ENCODE measurements at regions not wholly inside any gene's neighbourhood (a gene's known extent, or its start where the extent isn't known, plus 50 kb on each side); places are given as distances from the start of the nearest gene placed in this dataset.

DNA sequence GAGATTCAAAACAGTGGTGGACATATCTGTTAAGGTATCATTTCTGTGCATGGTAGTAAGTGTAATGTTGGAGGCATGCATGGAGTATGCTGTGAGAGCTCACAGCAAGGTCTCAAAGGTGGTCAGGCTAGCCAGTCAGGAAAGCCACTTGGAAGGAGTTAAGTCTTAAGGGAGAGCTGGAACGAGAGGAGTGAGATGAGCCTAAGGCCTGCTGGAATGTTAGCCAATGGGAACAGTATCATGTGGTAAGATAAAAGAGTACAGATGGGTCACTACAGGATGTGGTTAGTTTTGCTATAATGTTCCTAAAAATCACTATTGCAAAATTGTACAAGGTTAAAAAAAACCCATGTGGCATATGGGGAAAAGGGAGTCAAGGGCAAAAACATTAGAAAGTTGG lies 311.7 kb upstream of the E2F7 start:
- Histone ChIP-seq H3K4me1 (ENCODE audit: insufficient read depth, low read length) (peaks cover 3% of the 10 kb centered on the region), H3K27me3 (ENCODE audit: insufficient read depth, low read length) (no peaks in the 10 kb centered on the region), H3K4me3 (ENCODE audit: low read length) (no peak overlapping the region), H3K9me3 (ENCODE audit: low read depth, low read length) (no peaks in the 10 kb centered on the region)

DNA sequence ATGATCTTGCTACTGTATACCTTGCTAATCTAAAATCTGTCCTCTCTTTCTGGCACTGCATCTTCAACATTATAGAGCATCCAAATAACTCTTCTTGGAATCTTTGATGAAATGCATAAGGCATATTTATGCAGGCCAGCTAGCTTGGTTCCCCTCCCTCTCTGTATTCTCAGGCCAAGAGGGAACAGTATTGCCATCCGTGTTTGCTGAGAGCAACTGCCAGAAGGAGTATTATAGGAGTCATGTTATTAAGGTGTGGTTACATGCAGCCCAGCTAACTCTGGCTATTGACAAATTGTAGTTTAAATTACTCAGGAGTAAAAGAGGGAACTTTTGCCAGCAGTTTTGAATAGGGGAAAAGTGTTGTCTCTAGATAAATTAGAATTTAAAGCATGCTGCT lies 309.3 kb upstream of the E2F7 start:
- H3K4me1 ChIP-seq (ENCODE audit: insufficient read depth, low read length) = peaks cover 3% of the 10 kb centered on the region
- no peaks in the 10 kb centered on the region for H3K27me3 ChIP-seq (ENCODE audit: insufficient read depth, low read length)
- H3K9me3 ChIP-seq (ENCODE audit: low read depth, low read length) = no peaks in the 10 kb centered on the region
- no peak overlapping the region for H3K4me3 ChIP-seq (ENCODE audit: low read length)

- Histone ChIP-seq H3K27me3 (ENCODE audit: insufficient read depth, low read length) (no peaks in the 10 kb centered on the region), H3K9me3 (ENCODE audit: low read depth, low read length) (no peaks in the 10 kb centered on the region), H3K4me3 (ENCODE audit: low read length) (no peak overlapping the region), H3K4me1 (ENCODE audit: insufficient read depth, low read length) (peaks cover under 1% of the 10 kb centered on the region)
Measured at GRCh38 chr12:77372494-77372893, 307.1 kb upstream of the E2F7 start.

GRCh38 chr12:77372026-77372425 lies 306.7 kb upstream of the E2F7 start:
- H3K4me1 ChIP-seq (ENCODE audit: insufficient read depth, low read length) = no peaks in the 10 kb centered on the region
- no peaks in the 10 kb centered on the region for H3K27me3 ChIP-seq (ENCODE audit: insufficient read depth, low read length)
- no peak overlapping the region for H3K4me3 ChIP-seq (ENCODE audit: low read length)
- H3K9me3 ChIP-seq (ENCODE audit: low read depth, low read length) = no peaks in the 10 kb centered on the region

DNA sequence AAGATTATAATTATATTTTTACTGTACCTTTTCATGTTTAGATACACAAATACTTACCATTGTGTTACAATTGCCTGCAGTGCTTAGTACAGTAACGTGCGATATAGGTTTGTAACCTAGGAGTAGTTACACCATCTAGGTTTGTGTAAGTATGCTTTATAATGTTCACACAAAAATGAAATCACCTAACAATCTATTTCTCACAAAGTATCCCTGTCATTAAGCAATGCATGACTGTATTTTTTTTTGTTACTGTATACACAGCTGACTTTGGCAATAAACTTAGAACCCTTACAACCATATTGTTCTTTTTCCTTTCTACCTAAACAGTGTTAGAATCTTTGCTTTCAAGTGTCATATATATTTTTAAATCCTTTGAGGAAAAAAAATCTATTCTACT lies 303.0 kb upstream of the E2F7 start:
- H3K27me3 ChIP-seq (ENCODE audit: insufficient read depth, low read length) = no peaks in the 10 kb centered on the region
- no peak overlapping the region for H3K4me3 ChIP-seq (ENCODE audit: low read length)
- no peaks in the 10 kb centered on the region for H3K4me1 ChIP-seq (ENCODE audit: insufficient read depth, low read length)
- no peaks in the 10 kb centered on the region for H3K9me3 ChIP-seq (ENCODE audit: low read depth, low read length)

DNA sequence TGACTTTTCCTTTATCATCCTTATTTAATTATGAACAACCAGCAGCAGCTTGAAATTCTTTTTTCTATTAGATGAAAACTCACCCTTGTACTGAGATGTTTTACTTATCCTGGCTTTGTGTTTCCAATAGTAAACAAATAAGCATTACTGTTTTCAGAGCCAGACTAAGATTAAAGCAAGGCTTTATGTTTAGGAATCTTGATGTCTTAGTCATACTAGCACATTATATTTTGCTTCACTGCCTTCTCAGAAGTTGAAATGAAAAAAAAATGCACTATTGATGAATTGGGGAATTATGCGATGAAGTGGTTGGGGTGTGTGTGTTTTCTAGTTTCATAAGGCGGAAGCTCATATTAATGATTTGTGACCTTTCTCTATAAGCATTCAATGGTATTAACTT lies 301.2 kb upstream of the E2F7 start:
- Histone ChIP-seq H3K4me1 (ENCODE audit: insufficient read depth, low read length) (no peaks in the 10 kb centered on the region), H3K9me3 (ENCODE audit: low read depth, low read length) (no peaks in the 10 kb centered on the region), H3K4me3 (ENCODE audit: low read length) (no peak overlapping the region), H3K27me3 (ENCODE audit: insufficient read depth, low read length) (no peaks in the 10 kb centered on the region)

- no peak overlapping the region for H3K4me3 ChIP-seq (ENCODE audit: low read length)
- no peaks in the 10 kb centered on the region for H3K4me1 ChIP-seq (ENCODE audit: insufficient read depth, low read length)
- no peaks in the 10 kb centered on the region for H3K9me3 ChIP-seq (ENCODE audit: low read depth, low read length)
- no peaks in the 10 kb centered on the region for H3K27me3 ChIP-seq (ENCODE audit: insufficient read depth, low read length)
Measured at GRCh38 chr12:77364400-77364799, 299.0 kb upstream of the E2F7 start.

- H3K27me3 ChIP-seq (ENCODE audit: insufficient read depth, low read length) = no peaks in the 10 kb centered on the region
- H3K4me3 ChIP-seq (ENCODE audit: low read length) = no peak overlapping the region
- no peaks in the 10 kb centered on the region for H3K9me3 ChIP-seq (ENCODE audit: low read depth, low read length)
- H3K4me1 ChIP-seq (ENCODE audit: insufficient read depth, low read length) = no peaks in the 10 kb centered on the region
Measured at GRCh38 chr12:77362509-77363210, 297.3 kb upstream of the E2F7 start.

- H3K9me3 ChIP-seq (ENCODE audit: low read depth, low read length) = no peaks in the 10 kb centered on the region
- no peaks in the 10 kb centered on the region for H3K27me3 ChIP-seq (ENCODE audit: insufficient read depth, low read length)
- H3K4me3 ChIP-seq (ENCODE audit: low read length) = no peak overlapping the region
- H3K4me1 ChIP-seq (ENCODE audit: insufficient read depth, low read length) = no peaks in the 10 kb centered on the region
Measured at GRCh38 chr12:77357655-77358054, 292.3 kb upstream of the E2F7 start.

DNA sequence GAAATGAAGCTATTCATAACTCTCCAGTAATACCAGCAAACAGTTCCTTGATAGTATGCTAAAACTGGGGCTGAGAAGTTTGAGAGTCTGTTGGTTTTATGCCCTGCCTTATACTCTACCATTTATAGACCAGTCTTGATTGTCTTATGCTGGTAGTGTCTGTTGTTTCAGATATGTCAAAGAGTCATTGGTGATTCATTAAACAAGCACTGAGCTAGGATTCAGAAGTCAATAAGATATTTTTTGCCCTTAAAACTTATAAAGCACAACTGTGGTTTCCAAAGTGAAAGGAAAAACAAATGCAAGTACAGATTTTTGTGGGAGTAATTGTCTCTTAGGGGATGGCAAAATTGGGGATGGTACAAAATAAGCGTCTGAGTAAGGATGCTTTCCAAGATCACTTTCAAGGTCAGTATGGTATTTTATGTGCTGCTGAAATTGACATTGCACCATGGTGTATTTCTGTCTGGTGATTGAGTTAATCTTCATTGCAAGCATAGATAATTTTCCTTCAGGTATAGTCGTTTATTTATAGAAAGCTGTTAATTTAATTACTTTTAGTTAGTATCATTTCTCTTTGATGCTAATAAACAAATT lies 289.5 kb upstream of the E2F7 start:
- H3K4me3 ChIP-seq (ENCODE audit: low read length) = no peak overlapping the region
- no peaks in the 10 kb centered on the region for H3K9me3 ChIP-seq (ENCODE audit: low read depth, low read length)
- H3K27me3 ChIP-seq (ENCODE audit: insufficient read depth, low read length) = no peaks in the 10 kb centered on the region
- H3K4me1 ChIP-seq (ENCODE audit: insufficient read depth, low read length) = no peaks in the 10 kb centered on the region

- H3K27me3 ChIP-seq (ENCODE audit: insufficient read depth, low read length) = no peaks in the 10 kb centered on the region
- no peak overlapping the region for H3K4me3 ChIP-seq (ENCODE audit: low read length)
- no peaks in the 10 kb centered on the region for H3K9me3 ChIP-seq (ENCODE audit: low read depth, low read length)
- no peaks in the 10 kb centered on the region for H3K4me1 ChIP-seq (ENCODE audit: insufficient read depth, low read length)
Measured at GRCh38 chr12:77352946-77353345, 287.6 kb upstream of the E2F7 start.

- Histone ChIP-seq H3K4me3 (ENCODE audit: low read length) (no peak overlapping the region), H3K9me3 (ENCODE audit: low read depth, low read length) (no peaks in the 10 kb centered on the region), H3K4me1 (ENCODE audit: insufficient read depth, low read length) (no peaks in the 10 kb centered on the region), H3K27me3 (ENCODE audit: insufficient read depth, low read length) (no peaks in the 10 kb centered on the region)
Measured at GRCh38 chr12:77351860-77352259, 286.5 kb upstream of the E2F7 start.

GRCh38 chr12:77349689-77350370 lies 284.5 kb upstream of the E2F7 start:
- Histone ChIP-seq H3K27me3 (ENCODE audit: insufficient read depth, low read length) (no peaks in the 10 kb centered on the region), H3K9me3 (ENCODE audit: low read depth, low read length) (no peaks in the 10 kb centered on the region), H3K4me1 (ENCODE audit: insufficient read depth, low read length) (no peaks in the 10 kb centered on the region), H3K4me3 (ENCODE audit: low read length) (no peak overlapping the region)

DNA sequence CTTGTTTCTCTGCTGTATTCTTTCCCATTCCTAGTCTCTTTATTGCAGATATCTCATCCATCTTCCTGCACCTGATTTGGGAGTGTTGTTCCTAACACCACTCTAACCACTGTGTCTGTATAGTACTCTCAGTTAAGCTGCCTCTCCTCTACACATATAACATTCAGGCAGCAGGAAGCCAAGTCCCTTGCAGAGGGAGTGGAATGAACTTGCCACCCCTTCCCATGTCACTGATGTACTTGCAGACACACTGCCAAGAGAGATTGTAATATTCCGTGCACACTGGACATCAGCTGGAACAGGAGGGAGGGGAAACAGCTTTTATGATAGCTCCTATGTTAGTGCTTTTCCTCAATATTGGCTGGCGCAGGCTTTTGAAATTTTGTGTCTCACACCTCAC lies 281.6 kb upstream of the E2F7 start:
- no peak overlapping the region for H3K4me3 ChIP-seq (ENCODE audit: low read length)
- H3K4me1 ChIP-seq (ENCODE audit: insufficient read depth, low read length) = no peaks in the 10 kb centered on the region
- H3K9me3 ChIP-seq (ENCODE audit: low read depth, low read length) = no peaks in the 10 kb centered on the region
- no peaks in the 10 kb centered on the region for H3K27me3 ChIP-seq (ENCODE audit: insufficient read depth, low read length)

DNA sequence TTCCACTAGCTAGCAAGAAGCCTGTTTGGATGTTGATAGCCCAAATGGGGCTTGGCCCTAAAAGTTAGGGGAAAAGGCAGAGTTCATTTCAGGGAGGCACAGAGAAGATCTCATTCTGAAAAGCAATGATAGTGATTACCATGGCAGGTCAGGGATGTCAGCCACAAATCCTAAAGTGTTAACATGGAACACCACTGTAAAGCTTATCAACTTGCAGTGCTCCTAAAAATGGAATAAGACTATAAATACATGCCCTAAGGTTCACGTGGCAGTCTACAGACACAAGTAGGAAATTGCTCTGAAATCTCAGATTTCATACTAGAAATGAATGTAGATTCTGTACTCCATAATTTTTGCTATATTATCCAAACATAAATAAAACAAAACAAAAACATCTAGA lies 280.0 kb upstream of the E2F7 start:
- no peak overlapping the region for H3K4me3 ChIP-seq (ENCODE audit: low read length)
- H3K4me1 ChIP-seq (ENCODE audit: insufficient read depth, low read length) = no peaks in the 10 kb centered on the region
- H3K9me3 ChIP-seq (ENCODE audit: low read depth, low read length) = no peaks in the 10 kb centered on the region
- H3K27me3 ChIP-seq (ENCODE audit: insufficient read depth, low read length) = no peaks in the 10 kb centered on the region

DNA sequence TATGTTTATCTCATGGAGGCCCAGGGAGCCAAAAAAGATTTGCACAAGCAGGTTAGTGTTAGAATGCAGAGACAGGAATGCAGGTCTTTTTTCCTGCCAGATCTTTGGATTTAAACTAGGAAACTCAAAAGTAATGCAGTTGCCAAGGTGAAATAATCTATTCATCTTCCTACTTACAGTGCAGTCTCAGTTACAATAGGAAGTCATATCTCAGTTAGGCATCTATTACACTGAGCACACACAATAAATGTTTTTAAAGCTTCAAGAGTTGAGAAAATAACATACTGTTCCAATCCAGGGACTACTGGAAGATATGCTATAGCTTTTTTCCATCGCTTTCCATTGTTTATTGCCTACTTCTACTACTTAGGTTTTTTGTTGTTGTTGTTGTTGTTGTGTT lies 279.3 kb upstream of the E2F7 start:
- Histone ChIP-seq H3K27me3 (ENCODE audit: insufficient read depth, low read length) (no peaks in the 10 kb centered on the region), H3K9me3 (ENCODE audit: low read depth, low read length) (no peaks in the 10 kb centered on the region), H3K4me1 (ENCODE audit: insufficient read depth, low read length) (no peaks in the 10 kb centered on the region), H3K4me3 (ENCODE audit: low read length) (no peak overlapping the region)

Data from mononuclear cell (primary cell).